GM13976 (cell line): ENCODE measurements at regions not wholly inside any gene's neighbourhood (a gene's known extent, or its start where the extent isn't known, plus 50 kb on each side); places are given as distances from the start of the nearest gene placed in this dataset.

ENCODE experiments used
- DNase-seq: peaks from one replicate; pipeline ENCODE4 v3.0.0; 2012; ENCODE audit warnings: low spot score
- in situ Hi-C: fragments of 300-500 bp; cut with MboI; formaldehyde crosslinking; loops from one replicate; pipeline ENCODE4 v1.12.0; 2022; ENCODE audit warnings: low sequenced_read_pairs, mixed read lengths, inconsistent platforms; ENCODE audit not compliant: unreplicated experiment
- TF ChIP-seq, protein P1 (sequence below): IDR thresholded peaks from 2 replicates; pipeline ENCODE4 v1.5.1; 2012; ENCODE audit warnings: borderline replicate concordance, mild to moderate bottlenecking; ENCODE audit not compliant: insufficient read depth; ENCODE audit errors: extremely low read depth, missing control alignments, control extremely low read depth

- TF ChIP-seq, protein P1, sequence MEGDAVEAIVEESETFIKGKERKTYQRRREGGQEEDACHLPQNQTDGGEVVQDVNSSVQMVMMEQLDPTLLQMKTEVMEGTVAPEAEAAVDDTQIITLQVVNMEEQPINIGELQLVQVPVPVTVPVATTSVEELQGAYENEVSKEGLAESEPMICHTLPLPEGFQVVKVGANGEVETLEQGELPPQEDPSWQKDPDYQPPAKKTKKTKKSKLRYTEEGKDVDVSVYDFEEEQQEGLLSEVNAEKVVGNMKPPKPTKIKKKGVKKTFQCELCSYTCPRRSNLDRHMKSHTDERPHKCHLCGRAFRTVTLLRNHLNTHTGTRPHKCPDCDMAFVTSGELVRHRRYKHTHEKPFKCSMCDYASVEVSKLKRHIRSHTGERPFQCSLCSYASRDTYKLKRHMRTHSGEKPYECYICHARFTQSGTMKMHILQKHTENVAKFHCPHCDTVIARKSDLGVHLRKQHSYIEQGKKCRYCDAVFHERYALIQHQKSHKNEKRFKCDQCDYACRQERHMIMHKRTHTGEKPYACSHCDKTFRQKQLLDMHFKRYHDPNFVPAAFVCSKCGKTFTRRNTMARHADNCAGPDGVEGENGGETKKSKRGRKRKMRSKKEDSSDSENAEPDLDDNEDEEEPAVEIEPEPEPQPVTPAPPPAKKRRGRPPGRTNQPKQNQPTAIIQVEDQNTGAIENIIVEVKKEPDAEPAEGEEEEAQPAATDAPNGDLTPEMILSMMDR, result no peak
- no peak for DNase-seq
- in situ Hi-C loops, result no loop called here
Measured at GRCh38 chr20:36104244-36104643, 50.3 kb upstream of the EPB41L1 start.
